ENCODE measurements at regions not wholly inside any gene's neighbourhood (a gene's known extent, or its start where the extent isn't known, plus 50 kb on each side); places are given as distances from the start of the nearest gene placed in this dataset.

- Histone ChIP-seq H3K27me3 (ENCODE audit: control insufficient read depth in 5 of 5, insufficient read depth in 4 of 5, low read length in 5 of 5) (no peaks in the 10 kb centered on the region), H3K4me3 (ENCODE audit: low read depth in 1 of 5, low read length in 5 of 5) (no peak overlapping the region), H3K4me1 (ENCODE audit: control insufficient read depth in 5 of 5, insufficient read depth in 5 of 5, low read length in 5 of 5) (peaks cover 0 to 5% (median 0%) of the 10 kb centered on the region in 5 donors), H3K9me3 (ENCODE audit: control insufficient read depth in 5 of 5, low read length in 5 of 5) (peaks cover 0 to 2% (median under 1%) of the 10 kb centered on the region in 5 donors), H3K36me3 (ENCODE audit: control insufficient read depth in 5 of 5, insufficient read depth in 5 of 5, low read length in 5 of 5) (no peaks in the 10 kb centered on the region), H3K9ac (ENCODE audit: low read length in 5 of 5) (no peak overlapping the region), H3K27ac (ENCODE audit: low read depth, low read length) (no peak overlapping the region)
These were observed 497.0 kb downstream of the BTBD3 start for GRCh38 chr20:12414446-12415274.

GRCh38 chr20:12416281-12416680 lies 498.6 kb downstream of the BTBD3 start:
- no peak overlapping the region for H3K4me3 ChIP-seq (ENCODE audit: low read depth in 1 of 5, low read length in 5 of 5)
- H3K9ac ChIP-seq (ENCODE audit: low read length in 5 of 5): no peak overlapping the region
- peaks cover 0 to 5% (median 0%) of the 10 kb centered on the region in 5 donors for H3K4me1 ChIP-seq (ENCODE audit: control insufficient read depth in 5 of 5, insufficient read depth in 5 of 5, low read length in 5 of 5)
- no peaks in the 10 kb centered on the region for H3K27me3 ChIP-seq (ENCODE audit: control insufficient read depth in 5 of 5, insufficient read depth in 4 of 5, low read length in 5 of 5)
- H3K9me3 ChIP-seq (ENCODE audit: control insufficient read depth in 5 of 5, low read length in 5 of 5): no peaks in the 10 kb centered on the region
- H3K27ac ChIP-seq (ENCODE audit: low read depth, low read length): no peak overlapping the region
- no peaks in the 10 kb centered on the region for H3K36me3 ChIP-seq (ENCODE audit: control insufficient read depth in 5 of 5, insufficient read depth in 5 of 5, low read length in 5 of 5)

- no peak overlapping the region for H3K27ac ChIP-seq (ENCODE audit: low read depth, low read length)
These were observed 516.0 kb downstream of the BTBD3 start for GRCh38 chr20:12433724-12434123.

DNA sequence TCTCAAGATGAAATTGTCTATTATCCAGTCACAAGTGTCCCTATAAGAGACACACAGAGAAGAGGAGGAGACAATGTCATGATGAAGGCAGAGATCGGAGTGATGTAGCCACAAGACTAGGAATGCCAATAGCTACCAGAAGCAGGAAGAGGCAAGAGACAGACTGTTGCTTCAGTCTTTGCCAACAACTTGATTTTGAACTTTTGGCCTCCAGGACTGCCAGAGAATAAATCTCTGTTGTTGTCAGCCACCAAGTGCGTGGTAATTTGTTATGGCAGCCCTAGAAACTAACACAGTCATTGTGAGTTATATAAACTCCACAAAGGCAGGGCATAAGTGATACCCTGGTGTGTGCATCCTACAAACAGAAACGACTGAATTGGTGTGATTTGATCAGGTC lies 517.0 kb downstream of the BTBD3 start:
- no peak overlapping the region for H3K4me3 ChIP-seq (ENCODE audit: low read depth in 1 of 5, low read length in 5 of 5)
- H3K9ac ChIP-seq (ENCODE audit: low read length in 5 of 5): no peak overlapping the region
- no peaks in the 10 kb centered on the region for H3K4me1 ChIP-seq (ENCODE audit: control insufficient read depth in 5 of 5, insufficient read depth in 5 of 5, low read length in 5 of 5)
- no peaks in the 10 kb centered on the region for H3K27me3 ChIP-seq (ENCODE audit: control insufficient read depth in 5 of 5, insufficient read depth in 4 of 5, low read length in 5 of 5)
- H3K36me3 ChIP-seq (ENCODE audit: control insufficient read depth in 5 of 5, insufficient read depth in 5 of 5, low read length in 5 of 5): no peaks in the 10 kb centered on the region
- H3K27ac ChIP-seq (ENCODE audit: low read depth, low read length): no peak overlapping the region
- H3K9me3 ChIP-seq (ENCODE audit: control insufficient read depth in 5 of 5, low read length in 5 of 5): peaks cover 0 to 4% (median 0%) of the 10 kb centered on the region in 5 donors

More at GRCh38 chr20:12433724-12434123, 516.0 kb downstream of the BTBD3 start:
- Histone ChIP-seq H3K9me3 (ENCODE audit: control insufficient read depth in 5 of 5, low read length in 5 of 5) (no peaks in the 10 kb centered on the region), H3K4me1 (ENCODE audit: control insufficient read depth in 5 of 5, insufficient read depth in 5 of 5, low read length in 5 of 5) (no peaks in the 10 kb centered on the region), H3K27me3 (ENCODE audit: control insufficient read depth in 5 of 5, insufficient read depth in 4 of 5, low read length in 5 of 5) (no peaks in the 10 kb centered on the region), H3K36me3 (ENCODE audit: control insufficient read depth in 5 of 5, insufficient read depth in 5 of 5, low read length in 5 of 5) (no peaks in the 10 kb centered on the region), H3K9ac (ENCODE audit: low read length in 5 of 5) (no peak overlapping the region), H3K4me3 (ENCODE audit: low read depth in 1 of 5, low read length in 5 of 5) (no peak overlapping the region)

DNA sequence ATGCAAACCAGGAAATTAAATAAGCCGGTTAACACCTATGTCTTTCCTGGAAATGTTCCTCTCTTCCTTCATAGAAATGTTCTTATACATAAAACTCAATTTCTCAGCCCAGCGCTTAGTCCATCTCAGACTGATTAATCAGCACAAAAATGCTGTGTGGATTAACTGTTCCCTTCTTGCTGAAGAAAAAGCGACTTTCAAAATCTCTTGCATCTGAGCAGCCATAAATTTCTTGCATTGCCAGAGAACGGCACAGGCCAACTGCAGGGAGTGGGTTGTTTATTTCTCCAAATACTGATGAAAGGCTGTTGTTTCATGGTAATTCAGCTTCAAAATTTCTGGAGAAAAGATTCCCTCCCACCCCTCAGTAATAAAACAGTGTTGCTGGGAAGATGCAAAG lies 517.6 kb downstream of the BTBD3 start:
- H3K27me3 ChIP-seq (ENCODE audit: control insufficient read depth in 5 of 5, insufficient read depth in 4 of 5, low read length in 5 of 5): no peaks in the 10 kb centered on the region
- no peak overlapping the region for H3K9ac ChIP-seq (ENCODE audit: low read length in 5 of 5)
- H3K27ac ChIP-seq (ENCODE audit: low read depth, low read length): no peak overlapping the region
- peaks cover 0 to 5% (median 0%) of the 10 kb centered on the region in 5 donors for H3K9me3 ChIP-seq (ENCODE audit: control insufficient read depth in 5 of 5, low read length in 5 of 5)
- H3K4me3 ChIP-seq (ENCODE audit: low read depth in 1 of 5, low read length in 5 of 5): no peak overlapping the region
- H3K36me3 ChIP-seq (ENCODE audit: control insufficient read depth in 5 of 5, insufficient read depth in 5 of 5, low read length in 5 of 5): no peaks in the 10 kb centered on the region
- H3K4me1 ChIP-seq (ENCODE audit: control insufficient read depth in 5 of 5, insufficient read depth in 5 of 5, low read length in 5 of 5): no peaks in the 10 kb centered on the region

GRCh38 chr20:12453711-12454110 lies 536.0 kb downstream of the BTBD3 start:
- Histone ChIP-seq H3K4me3 (ENCODE audit: low read depth in 1 of 5, low read length in 5 of 5) (no peak overlapping the region), H3K27ac (ENCODE audit: low read depth, low read length) (no peak overlapping the region), H3K9ac (ENCODE audit: low read length in 5 of 5) (no peak overlapping the region), H3K36me3 (ENCODE audit: control insufficient read depth in 5 of 5, insufficient read depth in 5 of 5, low read length in 5 of 5) (no peaks in the 10 kb centered on the region), H3K9me3 (ENCODE audit: control insufficient read depth in 5 of 5, low read length in 5 of 5) (peaks cover 0 to 4% (median 0%) of the 10 kb centered on the region in 5 donors), H3K27me3 (ENCODE audit: control insufficient read depth in 5 of 5, insufficient read depth in 4 of 5, low read length in 5 of 5) (no peaks in the 10 kb centered on the region), H3K4me1 (ENCODE audit: control insufficient read depth in 5 of 5, insufficient read depth in 5 of 5, low read length in 5 of 5) (peaks cover 0 to 1% (median 0%) of the 10 kb centered on the region in 5 donors)

- Histone ChIP-seq H3K27ac (ENCODE audit: low read depth, low read length) (no peak overlapping the region), H3K9ac (ENCODE audit: low read length in 5 of 5) (no peak overlapping the region), H3K4me3 (ENCODE audit: low read depth in 1 of 5, low read length in 5 of 5) (no peak overlapping the region), H3K36me3 (ENCODE audit: control insufficient read depth in 5 of 5, insufficient read depth in 5 of 5, low read length in 5 of 5) (no peaks in the 10 kb centered on the region), H3K27me3 (ENCODE audit: control insufficient read depth in 5 of 5, insufficient read depth in 4 of 5, low read length in 5 of 5) (no peaks in the 10 kb centered on the region), H3K9me3 (ENCODE audit: control insufficient read depth in 5 of 5, low read length in 5 of 5) (peaks cover 0 to 4% (median 0%) of the 10 kb centered on the region in 5 donors), H3K4me1 (ENCODE audit: control insufficient read depth in 5 of 5, insufficient read depth in 5 of 5, low read length in 5 of 5) (peaks cover 0 to 6% (median 0%) of the 10 kb centered on the region in 5 donors)
These were observed 537.5 kb downstream of the BTBD3 start for GRCh38 chr20:12455148-12455547.

- Histone ChIP-seq H3K36me3 (ENCODE audit: control insufficient read depth in 5 of 5, insufficient read depth in 5 of 5, low read length in 5 of 5) (no peaks in the 10 kb centered on the region), H3K9me3 (ENCODE audit: control insufficient read depth in 5 of 5, low read length in 5 of 5) (no peaks in the 10 kb centered on the region), H3K4me3 (ENCODE audit: low read depth in 1 of 5, low read length in 5 of 5) (no peak overlapping the region), H3K27ac (ENCODE audit: low read depth, low read length) (no peak overlapping the region), H3K4me1 (ENCODE audit: control insufficient read depth in 5 of 5, insufficient read depth in 5 of 5, low read length in 5 of 5) (peaks cover 0 to 6% (median 0%) of the 10 kb centered on the region in 5 donors), H3K27me3 (ENCODE audit: control insufficient read depth in 5 of 5, insufficient read depth in 4 of 5, low read length in 5 of 5) (no peaks in the 10 kb centered on the region), H3K9ac (ENCODE audit: low read length in 5 of 5) (no peak overlapping the region)
These were observed 540.5 kb downstream of the BTBD3 start for GRCh38 chr20:12458241-12458640.

GRCh38 chr20:12464036-12464435 lies 544.7 kb upstream of the SPTLC3 start:
- Histone ChIP-seq H3K9ac (ENCODE audit: low read length in 5 of 5) (no peak overlapping the region), H3K27ac (ENCODE audit: low read depth, low read length) (no peak overlapping the region), H3K36me3 (ENCODE audit: control insufficient read depth in 5 of 5, insufficient read depth in 5 of 5, low read length in 5 of 5) (no peaks in the 10 kb centered on the region), H3K9me3 (ENCODE audit: control insufficient read depth in 5 of 5, low read length in 5 of 5) (no peaks in the 10 kb centered on the region), H3K27me3 (ENCODE audit: control insufficient read depth in 5 of 5, insufficient read depth in 4 of 5, low read length in 5 of 5) (no peaks in the 10 kb centered on the region), H3K4me3 (ENCODE audit: low read depth in 1 of 5, low read length in 5 of 5) (no peak overlapping the region), H3K4me1 (ENCODE audit: control insufficient read depth in 5 of 5, insufficient read depth in 5 of 5, low read length in 5 of 5) (peaks cover 0 to 6% (median 0%) of the 10 kb centered on the region in 5 donors)

DNA sequence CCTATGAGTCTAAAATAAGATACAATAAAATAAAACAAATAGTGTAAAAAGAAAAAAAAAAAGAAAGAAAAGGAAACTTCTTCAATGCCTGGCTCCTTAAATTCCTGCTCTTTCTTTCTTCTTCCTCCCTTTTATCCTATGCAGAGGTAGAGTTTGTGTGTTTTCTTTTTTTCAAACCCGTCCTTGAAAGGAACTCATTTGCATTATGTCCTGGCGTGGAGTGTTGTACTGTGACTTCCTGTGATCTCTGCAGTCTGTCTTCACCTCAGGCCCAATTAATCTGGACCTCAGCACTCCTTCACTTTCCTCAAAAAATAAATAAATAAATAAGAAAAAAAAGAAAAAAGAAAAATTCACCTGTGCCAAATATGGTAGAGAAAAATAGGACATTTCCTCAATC lies 541.9 kb upstream of the SPTLC3 start:
- H3K9ac ChIP-seq (ENCODE audit: low read length in 5 of 5): no peak overlapping the region

More for the DNA sequence above, 541.9 kb upstream of the SPTLC3 start:
- Histone ChIP-seq H3K27me3 (ENCODE audit: control insufficient read depth in 5 of 5, insufficient read depth in 4 of 5, low read length in 5 of 5) (no peaks in the 10 kb centered on the region), H3K4me1 (ENCODE audit: control insufficient read depth in 5 of 5, insufficient read depth in 5 of 5, low read length in 5 of 5) (peaks cover 0 to 4% (median 0%) of the 10 kb centered on the region in 5 donors), H3K9me3 (ENCODE audit: control insufficient read depth in 5 of 5, low read length in 5 of 5) (no peaks in the 10 kb centered on the region), H3K4me3 (ENCODE audit: low read depth in 1 of 5, low read length in 5 of 5) (no peak overlapping the region), H3K36me3 (ENCODE audit: control insufficient read depth in 5 of 5, insufficient read depth in 5 of 5, low read length in 5 of 5) (no peaks in the 10 kb centered on the region), H3K27ac (ENCODE audit: low read depth, low read length) (no peak overlapping the region)

All from subcutaneous abdominal adipose tissue (tissue), 5 donors.